Right renal pelvis (tissue), 4 donors: ENCODE measurements at regions not wholly inside any gene's neighbourhood (a gene's known extent, or its start where the extent isn't known, plus 50 kb on each side); places are given as distances from the start of the nearest gene placed in this dataset.
"Not testable (repeated sequence)": the region's sequence is repeated elsewhere in the genome, so short reads cannot be mapped to it uniquely, and the experiment has no call there.

Source experiments
- DNase-seq, 4 donors: peaks; one replicate each; pipeline ENCODE4 v3.0.0-alpha.2; 2013; ENCODE audit warnings: low read depth in 4 of 4, low spot score in 3 of 4, missing footprints in 1 of 4

- DNase-seq = no peak
Observed at GRCh38 chr1:29393451-29393826, 157.1 kb downstream of the PTPRU start.

GRCh38 chr1:29392486-29393450 lies 156.4 kb downstream of the PTPRU start:
- DNase-seq = no peak

DNA sequence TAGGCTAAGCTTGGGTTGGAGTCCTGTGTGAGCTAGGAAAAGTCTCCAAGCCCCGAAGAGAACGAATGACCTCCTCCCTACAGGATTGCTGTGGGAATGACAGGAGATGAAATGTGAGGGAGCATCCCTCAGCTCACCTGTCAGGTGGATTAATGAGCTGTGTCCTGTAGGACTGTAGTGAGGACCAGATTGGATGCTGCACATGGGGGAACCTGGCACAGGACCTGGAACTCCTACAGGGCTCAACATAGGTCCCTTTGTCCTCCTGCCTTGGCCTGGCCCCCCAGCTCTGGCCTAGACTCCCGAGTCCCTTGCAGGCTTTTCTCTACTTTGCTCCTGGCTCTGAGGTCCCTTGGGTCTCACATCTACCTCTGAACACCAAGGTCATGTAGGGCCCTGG lies 155.7 kb downstream of the PTPRU start:
- DNase-seq = no peak

DNA sequence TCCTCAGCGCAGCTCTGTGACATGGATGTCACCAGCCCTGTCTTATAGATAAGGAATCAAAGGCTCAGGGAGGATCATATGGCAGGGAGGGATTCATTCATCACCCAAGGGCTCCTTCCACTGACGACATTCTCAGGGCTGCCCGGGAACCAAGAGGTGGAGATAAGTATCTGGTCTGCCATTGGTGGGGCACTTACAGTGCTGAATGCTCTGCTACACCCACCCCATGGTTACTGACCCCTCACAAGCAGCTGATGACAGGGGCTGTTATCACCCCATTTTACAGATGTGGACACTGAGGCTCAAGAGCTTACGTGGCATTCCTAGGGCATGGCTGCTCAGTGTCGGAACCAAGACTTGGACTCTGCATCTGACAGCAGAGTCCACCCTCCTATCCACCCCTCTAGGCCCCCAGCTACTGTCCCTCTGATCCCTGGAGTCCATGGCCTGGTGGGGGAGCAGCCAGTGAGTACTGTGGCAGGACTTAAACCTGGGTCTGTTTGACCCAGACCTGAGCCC lies 155.1 kb downstream of the PTPRU start:
- no peak for DNase-seq

DNA sequence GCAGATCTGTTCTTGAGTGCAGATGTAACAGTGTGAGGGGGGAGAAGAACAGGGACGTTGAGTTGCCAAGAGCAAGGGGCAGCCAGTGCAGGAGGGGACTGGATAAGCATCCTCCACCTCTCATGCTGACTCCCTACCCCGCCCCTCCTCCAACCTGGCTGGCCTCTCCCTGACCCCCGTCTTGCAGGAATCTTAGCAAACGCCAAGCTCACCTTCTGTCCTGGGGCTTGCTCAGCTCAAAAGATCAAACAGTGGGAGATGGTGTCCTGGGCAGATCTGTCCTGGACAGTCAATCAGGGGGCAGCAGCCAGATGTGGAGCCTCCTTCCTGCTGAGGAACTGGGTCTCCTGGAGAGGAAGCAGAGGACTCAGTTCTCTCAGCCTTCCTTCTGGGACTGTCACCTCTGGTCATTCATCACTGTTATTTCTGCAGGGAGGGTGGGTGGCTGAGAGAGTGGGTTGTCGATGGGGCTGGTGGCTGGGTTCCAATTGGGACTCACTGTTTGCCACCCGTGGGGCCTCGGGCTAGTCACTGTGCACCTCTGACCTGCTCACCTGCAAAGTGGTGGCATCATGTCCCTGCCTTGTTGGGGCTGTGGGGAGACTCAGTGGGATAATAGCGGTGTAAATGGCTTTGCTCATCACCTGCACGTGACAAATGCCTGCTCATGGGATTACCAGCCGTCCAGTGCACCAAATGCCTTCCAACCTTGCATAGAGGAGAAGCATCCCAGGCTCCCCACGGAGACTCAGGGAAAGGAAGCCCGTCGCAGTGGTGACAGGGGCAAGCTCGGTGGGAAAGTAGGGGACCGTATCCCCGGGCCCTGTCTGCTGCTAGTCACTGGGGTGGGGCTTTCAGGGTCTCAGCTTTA lies 154.4 kb downstream of the PTPRU start:
- DNase-seq = no peak

GRCh38 chr1:29390075-29390474 lies 153.8 kb downstream of the PTPRU start:
- no peak for DNase-seq

GRCh38 chr1:29389533-29390041 lies 153.3 kb downstream of the PTPRU start:
- no peak for DNase-seq

DNA sequence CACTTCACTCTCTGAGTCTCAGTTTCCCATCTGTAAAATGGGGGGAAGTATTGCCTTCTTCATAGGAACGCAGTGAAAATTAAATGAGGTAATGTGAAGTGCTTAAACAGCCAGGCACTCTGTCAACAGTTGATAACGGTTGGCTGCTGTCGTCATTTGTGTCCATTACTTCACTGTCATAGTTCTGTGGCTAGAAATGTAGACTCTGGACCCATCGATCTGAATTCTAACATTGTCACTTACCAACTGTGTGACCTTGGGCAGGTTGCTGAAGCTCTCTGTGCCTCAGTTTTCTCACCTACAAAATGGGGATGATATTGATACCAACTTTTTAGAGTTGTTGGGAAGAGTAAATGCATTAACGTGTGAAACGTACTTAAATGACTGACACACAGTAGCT lies 152.6 kb downstream of the PTPRU start:
- no peak for DNase-seq

- DNase-seq = no peak
Observed at GRCh38 chr1:29388170-29388569, 151.8 kb downstream of the PTPRU start.

DNA sequence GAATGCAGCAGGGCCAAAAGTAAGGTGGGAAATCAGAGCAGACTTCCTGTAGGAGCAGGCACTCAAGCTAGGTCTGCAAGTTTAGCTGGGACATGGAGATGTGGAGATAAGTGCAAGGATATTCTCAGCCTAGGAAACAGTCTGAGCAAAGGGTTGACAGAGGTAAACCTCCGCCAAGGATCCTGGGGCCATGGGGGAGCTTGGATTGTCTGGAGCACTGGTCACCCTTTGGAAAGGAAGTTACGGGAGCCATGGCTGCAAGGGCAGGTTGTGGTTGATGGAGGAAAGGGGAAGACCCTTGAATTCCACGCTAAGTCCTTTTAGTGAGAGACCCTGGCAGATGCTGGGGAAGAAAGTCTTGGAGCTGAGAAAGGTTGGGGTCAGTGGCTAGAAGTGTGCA lies 150.9 kb downstream of the PTPRU start:
- no peak for DNase-seq

GRCh38 chr1:29386453-29386852 lies 150.1 kb downstream of the PTPRU start:
- not testable (repeated sequence) for DNase-seq

DNA sequence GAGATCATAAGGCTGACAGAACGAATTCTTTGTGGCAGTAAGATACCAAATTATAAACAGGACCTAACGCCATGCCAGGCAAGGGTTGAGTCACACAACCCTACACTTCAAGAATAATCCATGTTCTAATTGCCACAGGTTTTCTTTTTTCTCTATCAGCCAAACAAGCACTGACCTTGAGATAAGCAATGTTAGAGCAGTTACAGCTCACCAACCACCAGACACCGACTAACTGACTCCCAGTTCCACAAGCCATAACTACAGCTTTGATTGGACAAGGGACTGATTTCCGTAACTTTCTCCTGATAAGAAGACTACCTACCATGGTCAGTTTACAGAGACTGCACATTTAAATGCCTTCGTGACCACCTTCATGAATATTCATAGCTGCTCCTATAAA lies 149.6 kb downstream of the PTPRU start:
- DNase-seq = no peak

DNA sequence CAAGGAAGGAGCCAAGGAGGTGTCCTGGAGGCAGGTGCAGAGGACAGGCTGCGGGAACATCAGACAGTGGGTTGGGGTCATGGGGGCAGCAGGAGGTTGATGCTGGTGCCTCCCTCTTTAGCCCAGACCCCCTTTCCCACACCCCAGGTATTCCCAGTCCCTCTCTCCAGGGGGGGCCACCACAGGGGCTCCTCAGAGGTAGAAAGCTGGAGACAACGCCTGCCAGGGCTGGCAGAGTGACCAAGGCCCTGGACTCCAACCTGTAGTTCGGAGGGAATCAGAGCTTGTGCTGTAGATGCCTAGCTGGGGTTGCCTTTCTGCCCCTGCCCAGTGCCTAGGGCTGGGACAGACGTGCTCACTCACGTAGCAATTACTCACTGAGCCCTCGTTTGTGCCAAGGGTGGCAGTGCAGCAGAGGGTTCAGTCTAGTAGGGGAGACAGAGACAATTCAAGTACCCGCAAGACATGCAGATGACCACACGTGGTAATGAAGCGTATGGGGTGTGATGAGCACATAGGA lies 148.2 kb downstream of the PTPRU start:
- no peak for DNase-seq

DNA sequence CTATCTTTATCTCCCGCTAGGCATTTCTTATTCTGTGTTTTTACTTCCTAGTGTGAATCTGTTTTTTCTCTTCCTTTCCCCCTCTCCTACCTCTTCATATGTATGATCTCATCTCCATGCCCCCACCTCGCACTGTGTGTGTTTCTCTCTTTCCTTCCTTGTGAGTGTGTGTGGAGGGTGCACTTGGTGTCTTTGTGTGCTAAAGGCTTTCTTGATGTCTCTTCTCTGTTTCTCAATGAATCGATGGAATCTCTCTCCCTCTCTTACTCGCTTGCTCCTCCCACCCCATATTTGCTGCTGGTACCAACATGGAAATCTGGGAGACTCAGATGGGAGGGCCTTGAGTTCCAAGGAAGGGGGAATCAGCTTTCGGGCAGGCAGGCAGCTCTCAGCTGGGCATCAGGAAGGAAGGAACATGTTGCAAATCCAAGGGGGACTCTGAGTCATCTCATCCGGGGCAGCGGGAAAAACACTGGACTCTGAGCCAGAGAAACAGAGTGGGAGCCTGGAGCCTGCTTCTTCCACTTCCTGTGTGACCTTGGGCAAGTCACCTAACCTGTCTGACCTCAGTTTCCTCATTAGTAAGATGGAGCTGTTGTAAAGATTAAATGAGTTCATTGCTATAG lies 147.5 kb downstream of the PTPRU start:
- no peak for DNase-seq

GRCh38 chr1:29382851-29383745 lies 146.8 kb downstream of the PTPRU start:
- no peak for DNase-seq

DNA sequence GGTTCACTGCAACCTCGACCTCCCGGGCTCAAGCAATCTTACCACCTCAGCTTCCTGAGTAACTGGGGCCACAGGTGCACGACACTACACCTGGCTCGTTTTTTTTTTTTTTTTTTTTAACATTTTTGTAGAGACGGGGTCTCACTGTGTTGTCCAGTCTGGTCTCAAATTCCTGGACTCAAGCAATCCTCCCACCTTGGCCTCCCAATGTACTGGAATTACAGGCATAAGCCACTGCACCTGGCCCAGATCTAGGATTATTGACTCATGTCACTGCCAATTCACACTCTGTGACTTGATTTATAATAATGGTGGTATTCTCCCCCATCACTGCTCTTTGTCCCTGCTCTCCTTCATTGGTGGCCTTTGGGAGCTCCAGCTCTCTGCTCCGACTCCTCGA lies 145.1 kb downstream of the PTPRU start:
- no peak for DNase-seq

DNA sequence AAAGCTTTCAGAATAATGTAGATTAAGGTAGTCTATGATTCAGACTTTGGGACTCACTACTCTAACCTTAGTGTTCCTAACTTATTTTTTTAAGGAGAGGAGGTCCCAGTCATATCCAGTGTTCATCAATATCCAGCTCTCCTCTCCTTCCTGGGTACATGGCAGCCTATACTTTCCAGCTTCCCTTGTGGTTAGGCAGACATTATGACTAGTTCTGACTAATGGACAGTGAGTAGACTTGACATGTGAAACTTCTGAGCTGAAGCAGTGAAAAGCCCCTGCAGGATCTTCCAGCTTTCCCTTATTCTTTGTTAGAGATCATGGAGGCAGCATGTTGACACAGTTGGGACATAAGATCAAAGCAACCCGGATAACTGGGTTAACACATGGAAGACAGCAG lies 144.2 kb downstream of the PTPRU start:
- DNase-seq = no peak

DNA sequence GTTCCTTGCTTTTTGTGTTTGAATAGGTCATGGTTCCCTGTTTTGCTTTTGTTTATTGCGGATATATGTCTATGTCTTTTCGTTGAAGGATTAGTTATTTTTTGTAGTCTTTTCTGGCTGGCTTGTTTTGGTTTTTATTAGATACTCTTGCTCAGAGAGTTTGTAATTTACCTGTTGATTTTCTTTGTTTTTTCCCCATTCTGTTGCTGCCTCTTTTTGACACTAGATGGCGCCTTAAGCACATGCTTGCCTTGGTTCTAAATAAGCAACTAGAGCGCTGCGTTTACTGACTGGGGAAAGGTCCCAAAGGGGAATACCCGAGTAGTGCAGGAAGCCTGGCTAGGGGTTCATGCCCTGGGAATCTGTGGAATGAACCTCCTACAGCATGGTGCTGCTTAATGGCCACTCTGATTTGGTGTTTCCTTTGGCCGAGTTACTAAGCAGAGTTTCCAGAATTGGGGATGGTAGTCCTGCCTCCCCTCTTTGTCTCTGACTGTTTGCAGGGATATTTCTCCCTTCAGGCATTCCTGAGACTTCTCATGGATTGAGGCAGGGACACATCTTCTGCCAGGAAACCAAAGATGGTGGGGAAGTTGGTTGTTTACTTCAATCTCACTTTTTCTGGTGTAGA lies 143.2 kb downstream of the PTPRU start:
- no peak for DNase-seq
